CD4-positive, alpha-beta T cell (primary cell): ENCODE measurements at regions not wholly inside any gene's neighbourhood (a gene's known extent, or its start where the extent isn't known, plus 50 kb on each side); places are given as distances from the start of the nearest gene placed in this dataset.
A peak's percentile ranks its signal among the peaks of the same experiment; 100 is the strongest.

Experiments
- ATAC-seq: fragments of 200-7000 bp; cut with Tn5 transposase; one replicate; pipeline ENCODE4 v1.10.0; 2022; ENCODE audit warnings: mild to moderate bottlenecking; ENCODE audit not compliant: poor library complexity
- CTCF ChIA-PET: fragments of 350-600 bp; sonication (Branson Sonifier 250); formaldehyde crosslinking; loops from one replicate; lab custom pipeline; 2021; ENCODE audit warnings: antibody characterized with exemption, inconsistent platforms; lab: Charles Lee
- POLR2A ChIA-PET: fragments of 350-600 bp; sonication (Branson Sonifier 250); formaldehyde crosslinking; loops from one replicate; lab custom pipeline; 2021; ENCODE audit warnings: antibody characterized with exemption, inconsistent platforms; lab: Charles Lee
- DNase-seq, 14 experiments: peaks; one replicate each; pipeline ENCODE4 v3.0.0-alpha.2; 2013 to 2020; ENCODE audit warnings: mixed read lengths in 2 of 14
- H3K27ac ChIP-seq, 2 donors: one replicate each; pipeline versions ENCODE4 v1.5.1 to v1.7.0; 2013; ENCODE audit warnings: low read length in 2 of 2, low read depth in 1 of 2, mild to moderate bottlenecking in 1 of 2
- H3K27me3 ChIP-seq, 2 experiments: 1 replicate in 1 of 2; 2 replicates in 1 of 2; pipeline versions ENCODE4 v1.6.1 to v1.7.0; 2013; ENCODE audit warnings: low read length in 2 of 2, control low read depth in 1 of 2, mild to moderate bottlenecking in 1 of 2, moderate library complexity in 1 of 2; ENCODE audit not compliant: insufficient read depth in 2 of 2, control insufficient read depth in 1 of 2
- H3K36me3 ChIP-seq: one replicate; pipeline ENCODE4 v1.6.1; 2013; ENCODE audit warnings: low read length, control low read depth; ENCODE audit not compliant: insufficient read depth
- H3K4me1 ChIP-seq: one replicate; pipeline ENCODE4 v1.6.1; 2013; ENCODE audit warnings: low read length, control low read depth; ENCODE audit not compliant: insufficient read depth
- H3K4me3 ChIP-seq: one replicate; pipeline ENCODE4 v1.5.1; 2013; ENCODE audit warnings: mild to moderate bottlenecking, low read length, moderate library complexity
- H3K9me3 ChIP-seq, 2 experiments: 1 replicate in 1 of 2; 2 replicates in 1 of 2; pipeline versions ENCODE4 v1.6.1 to v1.7.0; 2013; ENCODE audit warnings: low read length in 2 of 2, mild to moderate bottlenecking in 2 of 2, control low read depth in 1 of 2, moderate library complexity in 1 of 2; ENCODE audit not compliant: control insufficient read depth in 1 of 2, insufficient read depth in 1 of 2
- H3K27ac Mint-ChIP-seq: one replicate; pipeline ENCODE4 v1.8.0; 2020; ENCODE audit warnings: mixed read lengths
- H3K27me3 Mint-ChIP-seq: one replicate; pipeline ENCODE4 v1.8.0; 2021; ENCODE audit warnings: mixed read lengths
- H3K36me3 Mint-ChIP-seq: one replicate; pipeline ENCODE4 v1.8.0; 2021; ENCODE audit warnings: low read depth, mixed read lengths
- H3K4me1 Mint-ChIP-seq: one replicate; pipeline ENCODE4 v1.8.0; 2021; ENCODE audit warnings: low read depth, mixed read lengths
- H3K4me3 Mint-ChIP-seq: one replicate; pipeline ENCODE4 v1.8.0; 2020; ENCODE audit warnings: mild to moderate bottlenecking, mixed read lengths
- H3K9me3 Mint-ChIP-seq: one replicate; pipeline ENCODE4 v1.8.0; 2020; ENCODE audit warnings: mixed read lengths
- CTCF ChIP-seq: fragments of 200-600 bp; IDR thresholded peaks from one replicate; pipeline ENCODE4 v1.8.0; 2022; ENCODE audit warnings: antibody characterized with exemption, mild to moderate bottlenecking
- intact Hi-C, 2 experiments: fragments of 100-400 bp; cut with DNase I in 1 of 2; cut with micrococcal nuclease in 1 of 2; formaldehyde crosslinking; loops; one replicate each; pipeline versions ENCODE4 v1.15.1 to v1.9.0; 2023 to 2025; cut with DNase I, micrococcal nuclease

- CTCF ChIA-PET: no interaction called here
- no peaks in the 10 kb centered on the region for H3K27me3 ChIP-seq
- Mint-ChIP-seq H3K9me3 (no peaks in the 10 kb centered on the region), H3K36me3 (peaks cover 12% of the 10 kb centered on the region), H3K4me1 (peaks cover 95% of the 10 kb centered on the region), H3K4me3 (no peak overlapping the region), H3K27ac (peak overlapping the region; percentile 87), H3K27me3 (no peaks in the 10 kb centered on the region)
- no peak overlapping the region for H3K4me3 ChIP-seq
- ATAC-seq (no peak), DNase-seq (no peak)
- peaks cover 78% of the 10 kb centered on the region for H3K4me1 ChIP-seq
- POLR2A ChIA-PET: interaction anchor here (0.5 to 5.6 kb wide), 2 partner anchors 70 to 129 kb away, joined by 3 to 46 read pairs; no protein-coding TSS in a partner anchor
- H3K9me3 ChIP-seq: no peaks in the 10 kb centered on the region
- TF ChIP-seq CTCF: no peak
- peaks cover 7% of the 10 kb centered on the region for H3K36me3 ChIP-seq
- peak overlapping the region in 1 of 2 donors; percentile 56 for H3K27ac ChIP-seq
- intact Hi-C loops: loop anchor here (5.0 to 10.0 kb wide), 2 partner anchors 52 to 60 kb away; partner anchors contain the start of gene TNRC6B (in 1 of the 2)
Observed at GRCh38 chr22:40114411-40114810, 63.3 kb upstream of the TNRC6B start.

DNA sequence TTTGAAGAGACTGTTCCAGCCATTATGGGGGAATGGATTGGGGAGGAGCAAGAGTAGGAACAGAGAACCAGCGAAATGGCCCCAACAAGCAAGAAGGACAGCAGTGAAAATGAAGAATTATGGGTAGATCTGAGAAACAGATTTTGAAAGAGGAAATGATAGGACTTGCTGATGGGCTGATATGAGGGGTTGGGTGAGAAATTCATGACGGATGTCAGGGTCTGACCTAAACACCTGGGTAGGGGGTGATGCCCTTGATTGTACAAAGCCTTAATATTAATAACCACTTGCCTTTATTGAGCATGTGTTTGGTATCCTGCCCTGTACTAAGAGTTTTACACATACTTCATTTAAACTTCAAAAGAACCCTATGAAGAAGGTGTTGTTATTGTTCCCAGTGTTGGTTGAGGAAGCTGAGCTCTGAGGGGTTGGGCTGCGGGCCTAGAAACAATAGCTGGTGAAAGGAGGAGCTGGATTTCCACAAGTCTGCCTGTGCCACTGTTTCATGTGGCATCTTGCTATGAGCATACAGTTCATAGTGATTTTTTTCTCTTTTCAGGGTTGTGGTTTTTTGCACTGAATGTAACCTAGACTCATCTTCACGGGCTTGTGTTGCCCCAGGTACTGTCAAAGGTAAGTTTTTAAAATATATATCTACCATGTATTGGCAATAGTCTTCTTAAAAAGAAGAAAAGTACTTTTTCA is 61.1 kb upstream of the TNRC6B start:
- intact Hi-C loops: loop anchor here in 1 of 2 experiments (2.0 to 10.0 kb wide), 5 partner anchors 58 to 126 kb away; partner anchors contain the start of gene TNRC6B

GRCh38 chr22:40118979-40119378 is 58.7 kb upstream of the TNRC6B start:
- H3K27me3 Mint-ChIP-seq: no peaks in the 10 kb centered on the region
- no peaks in the 10 kb centered on the region for H3K9me3 Mint-ChIP-seq
- H3K9me3 ChIP-seq: no peaks in the 10 kb centered on the region
- H3K27ac Mint-ChIP-seq: peak overlapping the region; percentile 87
- no peaks in the 10 kb centered on the region for H3K27me3 ChIP-seq
- H3K4me3 Mint-ChIP-seq: no peak overlapping the region
- DNase-seq (no peak), ATAC-seq (no peak)
- CTCF ChIA-PET: no interaction called here
- H3K27ac ChIP-seq: no peak overlapping the region
- intact Hi-C loops: loop anchor here in 1 of 2 experiments (5.0 to 10.0 kb wide), 4 partner anchors 56 to 123 kb away; partner anchors contain the start of gene TNRC6B
- H3K36me3 ChIP-seq: peaks cover 42% of the 10 kb centered on the region
- H3K4me1 Mint-ChIP-seq: peaks cover 92% of the 10 kb centered on the region
- H3K4me1 ChIP-seq: peaks cover 46% of the 10 kb centered on the region
- peaks cover 55% of the 10 kb centered on the region for H3K36me3 Mint-ChIP-seq
- TF ChIP-seq CTCF: no peak
- POLR2A ChIA-PET: interaction anchor here (1.0 to 5.6 kb wide), 2 partner anchors 32 to 74 kb away, joined by 4 to 46 read pairs; no protein-coding TSS in a partner anchor
- no peak overlapping the region for H3K4me3 ChIP-seq

More for the DNA sequence above, 61.1 kb upstream of the TNRC6B start:
- Histone ChIP-seq H3K27me3 (no peaks in the 10 kb centered on the region), H3K36me3 (peaks cover 25% of the 10 kb centered on the region), H3K4me1 (peaks cover 67% of the 10 kb centered on the region), H3K4me3 (no peak overlapping the region), H3K9me3 (no peaks in the 10 kb centered on the region), H3K27ac (peak overlapping the region; percentile 39 to 56)
- TF ChIP-seq CTCF: no peak
- Mint-ChIP-seq H3K4me3 (peak overlapping the region; percentile 74), H3K36me3 (peaks cover 32% of the 10 kb centered on the region), H3K9me3 (no peaks in the 10 kb centered on the region), H3K4me1 (peaks cover 95% of the 10 kb centered on the region), H3K27me3 (no peaks in the 10 kb centered on the region), H3K27ac (peak overlapping the region; percentile 87)
- ChIA-PET POLR2A (interaction anchor here (0.6 to 5.6 kb wide), 9 partner anchors 22 to 113 kb away, joined by 3 to 46 read pairs (median 5); partner anchors contain the start of gene TNRC6B), CTCF (interaction anchor here (1.6 kb wide), 1 partner anchor 59 kb away, joined by 3 read pairs; no protein-coding TSS in a partner anchor)
- DNase-seq (peak; percentile 17 to 87 (median 54)), ATAC-seq (peak; percentile 94)
